HEK293 (cell line): ENCODE measurements at regions not wholly inside any gene's neighbourhood (a gene's known extent, or its start where the extent isn't known, plus 50 kb on each side); places are given as distances from the start of the nearest gene placed in this dataset.

ENCODE experiments used
- CTCF ChIP-seq: fragments of 450-650 bp; formaldehyde crosslinking; IDR thresholded peaks from 2 replicates; pipeline ENCODE4 v1.5.1; 2016; ENCODE audit warnings: missing biosample characterization, missing genetic modification characterization
- ZBTB17 ChIP-seq: fragments of 450-650 bp; formaldehyde crosslinking; IDR thresholded peaks from 2 replicates; pipeline ENCODE4 v1.5.1; 2016; ENCODE audit warnings: missing biosample characterization, missing genetic modification characterization
- ZBTB49 ChIP-seq: fragments of 450-650 bp; formaldehyde crosslinking; IDR thresholded peaks from 2 replicates; pipeline ENCODE4 v1.5.1; 2016; ENCODE audit warnings: missing biosample characterization, missing genetic modification characterization, low read depth
- ZNF645 ChIP-seq: fragments of 450-650 bp; formaldehyde crosslinking; IDR thresholded peaks from 2 replicates; pipeline ENCODE4; 2016; ENCODE audit warnings: missing biosample characterization, missing genetic modification characterization
- ZSCAN18 ChIP-seq: fragments of 450-650 bp; formaldehyde crosslinking; IDR thresholded peaks from 2 replicates; pipeline ENCODE4 v1.5.1; 2016; ENCODE audit warnings: missing biosample characterization, missing genetic modification characterization

GRCh38 chr6:150313781-150314180, 55.0 kb upstream of the IYD start:
- TF ChIP-seq ZSCAN18 (tag by site-specific recombination) (no peak), ZNF645 (tag by site-specific recombination) (no peak), CTCF (no peak), ZBTB49 (tag by site-specific recombination) (no peak), ZBTB17 (no peak)
